Keratinocyte (primary cell): ENCODE measurements at regions not wholly inside any gene's neighbourhood (a gene's known extent, or its start where the extent isn't known, plus 50 kb on each side); places are given as distances from the start of the nearest gene placed in this dataset.

ENCODE experiments used
- DNase-seq: peaks from one replicate; pipeline ENCODE4 v3.0.0-alpha.2; 2011; ENCODE audit warnings: low read depth, missing footprints, low spot score
- FAIRE-seq: peaks from 2 replicates; lab custom pipeline; 2011; peaks lifted over from hg19 to GRCh38; lab: Jason Lieb, UNC
- H2AFZ ChIP-seq: 2 replicates; pipeline ENCODE4 v1.6.0; 2012; ENCODE audit warnings: low read length, control low read depth, inconsistent platforms; ENCODE audit not compliant: control insufficient read depth
- H3K27ac ChIP-seq: 2 replicates; pipeline ENCODE4 v1.5.1; 2011; ENCODE audit warnings: low read length; ENCODE audit not compliant: control insufficient read depth, insufficient read depth
- H3K27me3 ChIP-seq: 3 replicates; pipeline ENCODE4 v1.6.0; 2011; ENCODE audit warnings: low read length; ENCODE audit not compliant: control insufficient read depth, insufficient read depth; ENCODE audit errors: extremely low read depth
- H3K36me3 ChIP-seq, 2 experiments: 2 replicates in 1 of 2; 3 replicates in 1 of 2; pipeline ENCODE4 v1.5.1; 2011; ENCODE audit warnings: low read length in 2 of 2, mild to moderate bottlenecking in 1 of 2; ENCODE audit not compliant: control insufficient read depth in 2 of 2, insufficient read depth in 2 of 2; ENCODE audit errors: extremely low read depth in 1 of 2
- H3K4me1 ChIP-seq: 3 replicates; pipeline ENCODE4 v1.5.1; 2011; ENCODE audit warnings: low read length; ENCODE audit not compliant: control insufficient read depth, insufficient read depth; ENCODE audit errors: extremely low read depth
- H3K4me2 ChIP-seq: 3 replicates; pipeline ENCODE4 v1.6.0; 2011; ENCODE audit warnings: low read depth, low read length; ENCODE audit not compliant: control insufficient read depth, insufficient read depth; ENCODE audit errors: extremely low read depth
- H3K4me3 ChIP-seq, 3 experiments: fragments of 200-600 bp in 1 of 3; sonication (generic) in 1 of 3; 2 replicates in 2 of 3; 3 replicates in 1 of 3; pipeline ENCODE4 v1.5.1; 2011 to 2016; ENCODE audit warnings: low read length in 3 of 3, mild to moderate bottlenecking in 3 of 3, control low read depth in 2 of 3, inconsistent platforms in 1 of 3, low read depth in 1 of 3, mixed read lengths in 1 of 3, mixed run types in 1 of 3, moderate library complexity in 1 of 3; ENCODE audit not compliant: control insufficient read depth in 2 of 3, insufficient read depth in 2 of 3; ENCODE audit errors: extremely low read depth in 1 of 3
- H3K79me2 ChIP-seq: 2 replicates; pipeline ENCODE4 v1.6.0; 2012; ENCODE audit warnings: low read length; ENCODE audit not compliant: control insufficient read depth, insufficient read depth
- H3K9ac ChIP-seq: 3 replicates; pipeline ENCODE4 v1.6.0; 2011; ENCODE audit warnings: low read length; ENCODE audit not compliant: control insufficient read depth, insufficient read depth; ENCODE audit errors: extremely low read depth
- H3K9me1 ChIP-seq: 3 replicates; pipeline ENCODE4 v1.6.0; 2011; ENCODE audit warnings: low read length; ENCODE audit not compliant: control insufficient read depth, insufficient read depth; ENCODE audit errors: extremely low read depth
- H3K9me3 ChIP-seq: 2 replicates; pipeline ENCODE4 v1.5.1; 2012; ENCODE audit warnings: low read depth, low read length; ENCODE audit not compliant: control insufficient read depth
- H4K20me1 ChIP-seq: 3 replicates; pipeline ENCODE4 v1.6.0; 2011; ENCODE audit warnings: low read length; ENCODE audit not compliant: control insufficient read depth, insufficient read depth; ENCODE audit errors: extremely low read depth
- EZH2 ChIP-seq: IDR thresholded peaks from one replicate; pipeline ENCODE4 v1.6.1; 2012; ENCODE audit warnings: inconsistent platforms, mild to moderate bottlenecking, low read length, moderate library complexity
- dilution Hi-C: fragments of 300-500 bp; cut with MboI; formaldehyde crosslinking; loops from one replicate; pipeline ENCODE4 v1.7.0; 2020; ENCODE audit warnings: low sequenced_read_pairs; ENCODE audit not compliant: extremely low pct_ligation_motif_present
- TF ChIP-seq, protein P1 (sequence below), 3 experiments: IDR thresholded peaks in 1 of 3; conservative IDR thresholded peaks in 1 of 3; optimal IDR thresholded peaks in 1 of 3; 2 replicates in 2 of 3; 3 replicates in 1 of 3; pipeline versions ENCODE3 to v1.5.1; 2011; ENCODE audit warnings: low read length in 3 of 3, mild to moderate bottlenecking in 3 of 3, moderate library complexity in 2 of 3, control low read depth in 1 of 3, inconsistent platforms in 1 of 3; ENCODE audit not compliant: insufficient read depth in 2 of 3; ENCODE audit errors: extremely low read depth in 1 of 3

GRCh38 chr20:60480950-60481742, 522.9 kb downstream of the CDH26 start:
- H3K9ac ChIP-seq, result no peak overlapping the region
- H3K79me2 ChIP-seq, result no peaks in the 10 kb centered on the region
- no peak for TF ChIP-seq EZH2
- TF ChIP-seq, protein P1, sequence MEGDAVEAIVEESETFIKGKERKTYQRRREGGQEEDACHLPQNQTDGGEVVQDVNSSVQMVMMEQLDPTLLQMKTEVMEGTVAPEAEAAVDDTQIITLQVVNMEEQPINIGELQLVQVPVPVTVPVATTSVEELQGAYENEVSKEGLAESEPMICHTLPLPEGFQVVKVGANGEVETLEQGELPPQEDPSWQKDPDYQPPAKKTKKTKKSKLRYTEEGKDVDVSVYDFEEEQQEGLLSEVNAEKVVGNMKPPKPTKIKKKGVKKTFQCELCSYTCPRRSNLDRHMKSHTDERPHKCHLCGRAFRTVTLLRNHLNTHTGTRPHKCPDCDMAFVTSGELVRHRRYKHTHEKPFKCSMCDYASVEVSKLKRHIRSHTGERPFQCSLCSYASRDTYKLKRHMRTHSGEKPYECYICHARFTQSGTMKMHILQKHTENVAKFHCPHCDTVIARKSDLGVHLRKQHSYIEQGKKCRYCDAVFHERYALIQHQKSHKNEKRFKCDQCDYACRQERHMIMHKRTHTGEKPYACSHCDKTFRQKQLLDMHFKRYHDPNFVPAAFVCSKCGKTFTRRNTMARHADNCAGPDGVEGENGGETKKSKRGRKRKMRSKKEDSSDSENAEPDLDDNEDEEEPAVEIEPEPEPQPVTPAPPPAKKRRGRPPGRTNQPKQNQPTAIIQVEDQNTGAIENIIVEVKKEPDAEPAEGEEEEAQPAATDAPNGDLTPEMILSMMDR (optimal IDR thresholded peaks at IDR 0.05 in 1 of 3, IDR thresholded peaks at IDR 0.05 in 1 of 3, conservative IDR thresholded peaks at IDR 0.05 in 1 of 3; ENCODE audit: extremely low read depth in 1 of 3, insufficient read depth in 2 of 3, low read length in 3 of 3), result no peak
- DNase-seq, result no peak
- H3K9me1 ChIP-seq, result no peaks in the 10 kb centered on the region
- no peak overlapping the region for H3K4me2 ChIP-seq
- H3K4me1 ChIP-seq, result no peaks in the 10 kb centered on the region
- H2AFZ ChIP-seq, result no peak overlapping the region
- no peak overlapping the region for H3K4me3 ChIP-seq
- peaks cover 8% of the 10 kb centered on the region for H3K27me3 ChIP-seq
- H3K36me3 ChIP-seq, result no peaks in the 10 kb centered on the region
- no peak for FAIRE-seq
- dilution Hi-C loops, result no loop called here
- H4K20me1 ChIP-seq, result no peaks in the 10 kb centered on the region
- H3K27ac ChIP-seq, result no peak overlapping the region
- H3K9me3 ChIP-seq, result no peaks in the 10 kb centered on the region

GRCh38 chr20:60481743-60482133, 523.5 kb downstream of the CDH26 start:
- DNase-seq (no peak), FAIRE-seq (no peak)
- no peaks in the 10 kb centered on the region for H3K4me1 ChIP-seq
- H2AFZ ChIP-seq, result no peak overlapping the region
- peaks cover 8% of the 10 kb centered on the region for H3K27me3 ChIP-seq
- H3K9me1 ChIP-seq, result no peaks in the 10 kb centered on the region
- H3K9ac ChIP-seq, result no peak overlapping the region
- no peaks in the 10 kb centered on the region for H3K9me3 ChIP-seq
- no peak overlapping the region for H3K27ac ChIP-seq
- no peak overlapping the region for H3K4me3 ChIP-seq
- H3K79me2 ChIP-seq, result no peaks in the 10 kb centered on the region
- H3K36me3 ChIP-seq, result no peaks in the 10 kb centered on the region
- no peak overlapping the region for H3K4me2 ChIP-seq
- H4K20me1 ChIP-seq, result no peaks in the 10 kb centered on the region
- TF ChIP-seq EZH2, result no peak
- TF ChIP-seq, protein P1 (optimal IDR thresholded peaks at IDR 0.05 in 1 of 3, IDR thresholded peaks at IDR 0.05 in 1 of 3, conservative IDR thresholded peaks at IDR 0.05 in 1 of 3; ENCODE audit: extremely low read depth in 1 of 3, insufficient read depth in 2 of 3, low read length in 3 of 3), result no peak
- dilution Hi-C loops, result no loop called here
